SK-N-SH treated with all-trans-retinoic acid at 6 μM for 48 hours (cell line): ENCODE measurements at regions not wholly inside any gene's neighbourhood (a gene's known extent, or its start where the extent isn't known, plus 50 kb on each side); places are given as distances from the start of the nearest gene placed in this dataset.

Experiments
- ATAC-seq: fragments of 200-7000 bp; cut with Tn5 transposase; 3 replicates; pipeline ENCODE4 v1.9.1; 2020; ENCODE audit warnings: mild to moderate bottlenecking, moderate library complexity
- ARNTL ChIP-seq: fragments of 450-650 bp; formaldehyde crosslinking; IDR thresholded peaks from 2 replicates; pipeline ENCODE4 v1.5.0; 2020; ENCODE audit warnings: low read depth, mild to moderate bottlenecking, moderate library complexity, borderline replicate concordance
- BACH2 ChIP-seq: fragments of 250-450 bp; sonication (Bioruptor Pico); IDR thresholded peaks from 2 replicates; pipeline ENCODE4 v1.9.0; 2021; ENCODE audit warnings: mild to moderate bottlenecking, borderline replicate concordance
- CREB5 ChIP-seq: fragments of 250-450 bp; sonication (Bioruptor Pico); IDR thresholded peaks from 2 replicates; pipeline ENCODE4 v1.5.1; 2020; ENCODE audit warnings: low read depth, mild to moderate bottlenecking, moderate library complexity
- CSDC2 ChIP-seq: fragments of 250-450 bp; sonication (Bioruptor Pico); IDR thresholded peaks from 2 replicates; pipeline ENCODE4 v1.5.0; 2020; ENCODE audit warnings: mild to moderate bottlenecking, moderate library complexity
- ESRRG ChIP-seq: fragments of 250-450 bp; sonication (Bioruptor Pico); IDR thresholded peaks from 2 replicates; pipeline ENCODE4 v1.6.1; 2021; ENCODE audit warnings: mild to moderate bottlenecking
- GLIS3 ChIP-seq: fragments of 250-450 bp; sonication (Bioruptor Pico); IDR thresholded peaks from 2 replicates; pipeline ENCODE4 v1.5.0; 2020; ENCODE audit warnings: mild to moderate bottlenecking, moderate library complexity
- ISL1 ChIP-seq: fragments of 250-450 bp; sonication (Bioruptor Pico); IDR thresholded peaks from 2 replicates; pipeline ENCODE4 v2.1.2; 2022; ENCODE audit warnings: mild to moderate bottlenecking, moderate library complexity
- OSR1 ChIP-seq: fragments of 250-450 bp; sonication (Bioruptor Pico); IDR thresholded peaks from 2 replicates; pipeline ENCODE4 v1.8.0; 2022; ENCODE audit warnings: moderate library complexity, mild to moderate bottlenecking, inconsistent platforms
- PATZ1 ChIP-seq: fragments of 250-450 bp; sonication (Bioruptor Pico); IDR thresholded peaks from 2 replicates; pipeline ENCODE4 v1.8.0; 2020; ENCODE audit warnings: mild to moderate bottlenecking, moderate library complexity, borderline replicate concordance
- POU6F1 ChIP-seq: fragments of 250-450 bp; sonication (Bioruptor Pico); IDR thresholded peaks from 2 replicates; pipeline ENCODE4 v1.8.0; 2021; ENCODE audit warnings: low read depth, mild to moderate bottlenecking, moderate library complexity, borderline replicate concordance
- PPARA ChIP-seq: fragments of 250-450 bp; sonication (Bioruptor Pico); IDR thresholded peaks from 2 replicates; pipeline ENCODE4 v1.5.0; 2020; ENCODE audit warnings: mild to moderate bottlenecking, borderline replicate concordance
- RARB ChIP-seq: fragments of 250-450 bp; sonication (Bioruptor Pico); IDR thresholded peaks from 2 replicates; pipeline ENCODE4 v1.8.0; 2021; ENCODE audit warnings: mild to moderate bottlenecking, moderate library complexity
- SNAI2 ChIP-seq: fragments of 250-450 bp; sonication (Bioruptor Pico); IDR thresholded peaks from 2 replicates; pipeline ENCODE4 v1.5.0; 2020; ENCODE audit warnings: mild to moderate bottlenecking, moderate library complexity
- TCF4 ChIP-seq: fragments of 250-450 bp; sonication (Bioruptor Pico); IDR thresholded peaks from 2 replicates; pipeline ENCODE4 v1.8.0; 2021; ENCODE audit warnings: mild to moderate bottlenecking, moderate library complexity, borderline replicate concordance
- TOX ChIP-seq: fragments of 250-450 bp; sonication (Bioruptor Pico); IDR thresholded peaks from 2 replicates; pipeline ENCODE4 v1.8.0; 2021; ENCODE audit warnings: mild to moderate bottlenecking, moderate library complexity, borderline replicate concordance
- TSHZ2 ChIP-seq: fragments of 250-450 bp; sonication (Bioruptor Pico); IDR thresholded peaks from 2 replicates; pipeline ENCODE4 v1.5.0; 2020; ENCODE audit warnings: mild to moderate bottlenecking, moderate library complexity
- ZC3H10 ChIP-seq: fragments of 250-450 bp; sonication (Bioruptor Pico); IDR thresholded peaks from 2 replicates; pipeline ENCODE4 v1.5.1; 2021; ENCODE audit warnings: mild to moderate bottlenecking, moderate library complexity
- ZFP3 ChIP-seq: fragments of 250-450 bp; sonication (Bioruptor Pico); IDR thresholded peaks from 2 replicates; pipeline ENCODE4 v1.5.0; 2020; ENCODE audit warnings: mild to moderate bottlenecking, moderate library complexity
- ZFP30 ChIP-seq: fragments of 450-650 bp; formaldehyde crosslinking; IDR thresholded peaks from 2 replicates; pipeline ENCODE4 v1.5.0; 2022; ENCODE audit warnings: mild to moderate bottlenecking, moderate library complexity
- ZNF565 ChIP-seq: fragments of 450-650 bp; formaldehyde crosslinking; conservative IDR thresholded peaks from 2 replicates; pipeline ENCODE4 v1.5.0; 2020; ENCODE audit warnings: low read depth, mild to moderate bottlenecking, moderate library complexity
- ZNF70 ChIP-seq: fragments of 450-650 bp; formaldehyde crosslinking; IDR thresholded peaks from 2 replicates; pipeline ENCODE4 v1.5.0; 2020; ENCODE audit warnings: mild to moderate bottlenecking, moderate library complexity
- ZNF8 ChIP-seq: fragments of 450-650 bp; formaldehyde crosslinking; IDR thresholded peaks from 2 replicates; pipeline ENCODE4 v1.5.0; 2020; ENCODE audit warnings: mild to moderate bottlenecking, moderate library complexity

- no peak for ATAC-seq
- TF ChIP-seq TOX (CRISPR knock-in tag) (no peak), ZNF8 (no peak), ESRRG (CRISPR knock-in tag) (no peak), RARB (CRISPR knock-in tag) (no peak), ARNTL (CRISPR knock-in tag) (no peak), ISL1 (CRISPR knock-in tag) (no peak), ZNF565 (CRISPR knock-in tag) (no peak), CSDC2 (CRISPR knock-in tag) (no peak), ZFP30 (CRISPR knock-in tag) (no peak), PPARA (CRISPR knock-in tag) (no peak), GLIS3 (CRISPR knock-in tag) (no peak), OSR1 (CRISPR knock-in tag) (no peak), PATZ1 (no peak), ZNF70 (CRISPR knock-in tag) (no peak)
Measured at GRCh38 chr3:74693696-74694393, 79.4 kb upstream of the CNTN3 start.

GRCh38 chr3:74693251-74693650, 78.8 kb upstream of the CNTN3 start:
- ATAC-seq: no peak
- TF ChIP-seq ISL1 (CRISPR knock-in tag) (no peak), OSR1 (CRISPR knock-in tag) (no peak), PATZ1 (no peak), TCF4 (CRISPR knock-in tag) (no peak), ZNF70 (CRISPR knock-in tag) (no peak), BACH2 (CRISPR knock-in tag) (no peak), ZC3H10 (no peak), RARB (CRISPR knock-in tag) (no peak), ZFP3 (no peak), PPARA (CRISPR knock-in tag) (no peak), ZFP30 (CRISPR knock-in tag) (no peak), POU6F1 (no peak), ESRRG (CRISPR knock-in tag) (no peak), CREB5 (no peak), TSHZ2 (CRISPR knock-in tag) (no peak), ZNF565 (CRISPR knock-in tag) (no peak), ZNF8 (no peak), CSDC2 (CRISPR knock-in tag) (no peak)

GRCh38 chr3:74691946-74692345, 77.5 kb upstream of the CNTN3 start:
- TF ChIP-seq SNAI2: no peak
- no peak for TF ChIP-seq ZFP30 (CRISPR knock-in tag)
- no peak for TF ChIP-seq ZNF8
- TF ChIP-seq CSDC2 (CRISPR knock-in tag): no peak
- TF ChIP-seq ESRRG (CRISPR knock-in tag): no peak
- TF ChIP-seq BACH2 (CRISPR knock-in tag): no peak
- no peak for TF ChIP-seq ARNTL (CRISPR knock-in tag)
- TF ChIP-seq OSR1 (CRISPR knock-in tag): no peak
- no peak for TF ChIP-seq POU6F1
- no peak for TF ChIP-seq GLIS3 (CRISPR knock-in tag)
- TF ChIP-seq, all 23 proteins: peak for 0
- no peak for ATAC-seq
